Germinal center (tissue), 1 donor: ENCODE measurements at regions not wholly inside any gene's neighbourhood (a gene's known extent, or its start where the extent isn't known, plus 50 kb on each side); places are given as distances from the start of the nearest gene placed in this dataset.
"Not testable (repeated sequence)": the region's sequence is repeated elsewhere in the genome, so short reads cannot be mapped to it uniquely, and the experiment has no call there.

Source experiments
- DNase-seq: peaks from one replicate; pipeline ENCODE4 v3.0.0; 2012; ENCODE audit warnings: mixed read lengths, low spot score

DNA sequence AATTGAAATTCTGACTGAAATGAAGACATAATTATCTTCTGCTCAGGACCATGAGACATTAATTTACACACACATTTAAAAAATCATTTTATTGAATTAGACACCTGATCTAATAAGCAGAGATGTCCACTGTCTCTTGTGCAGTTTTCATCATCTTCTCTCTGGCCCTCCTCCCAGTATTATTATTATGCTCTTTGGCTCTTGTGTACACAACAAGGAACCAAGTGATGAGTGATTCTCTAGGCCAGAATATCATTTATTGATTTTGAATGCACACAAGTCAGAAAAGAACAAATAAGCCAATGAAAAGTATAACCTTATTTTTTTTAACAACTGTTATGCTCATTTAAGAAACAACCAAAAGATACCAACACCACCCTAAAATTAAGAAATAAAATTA is 244.7 kb upstream of the KRR1 start:
- no peak for DNase-seq

GRCh38 chr12:75754698-75755097 is 243.3 kb upstream of the KRR1 start:
- DNase-seq = no peak

GRCh38 chr12:75754141-75754540 is 242.7 kb upstream of the KRR1 start:
- no peak for DNase-seq

GRCh38 chr12:75751769-75752471 is 240.5 kb upstream of the KRR1 start:
- no peak for DNase-seq

DNA sequence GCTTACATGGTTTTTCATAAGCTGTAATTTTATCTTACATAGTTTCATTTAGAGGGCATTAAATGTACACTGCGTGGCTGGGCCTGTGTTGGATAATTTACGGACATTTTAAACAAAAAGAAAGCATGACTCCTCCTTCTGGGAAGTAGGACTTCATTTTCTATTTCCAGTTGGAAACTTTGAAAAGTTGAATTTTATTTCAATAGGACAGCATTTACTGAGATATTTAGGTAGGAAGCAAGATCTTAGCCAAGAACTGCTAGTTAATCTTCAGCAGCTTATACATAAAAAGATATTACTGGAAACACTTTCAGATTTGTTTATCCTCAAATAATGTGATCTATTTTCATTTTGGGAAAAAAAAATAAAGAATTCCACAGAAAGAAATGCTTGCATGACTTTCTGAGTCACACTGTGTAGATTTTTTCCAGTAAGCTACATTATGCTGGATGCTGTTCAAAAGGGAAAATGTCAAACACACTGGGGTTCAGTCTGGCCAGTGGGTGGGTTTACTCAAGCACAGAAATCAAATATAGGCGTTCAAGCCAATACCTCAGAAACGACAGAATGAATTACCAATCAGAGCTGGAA is 239.4 kb upstream of the KRR1 start:
- no peak for DNase-seq

DNA sequence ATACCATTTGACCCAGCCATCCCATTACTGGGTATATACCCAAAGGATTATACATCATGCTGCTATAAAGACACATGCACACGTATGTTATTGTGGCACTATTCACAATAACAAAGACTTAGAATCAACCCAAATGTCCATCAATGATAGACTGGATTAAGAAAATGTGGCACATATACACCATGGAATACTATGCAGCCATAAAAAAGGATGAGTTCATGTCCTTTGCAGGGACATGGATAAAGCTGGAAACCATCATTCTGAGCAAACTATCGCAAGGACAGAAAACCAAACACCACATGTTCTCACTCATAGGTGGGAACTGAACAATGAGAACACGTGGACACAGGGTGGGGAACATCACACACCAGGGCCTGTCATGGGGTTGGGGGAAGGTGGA is 237.6 kb upstream of the KRR1 start:
- not testable (repeated sequence) for DNase-seq

DNA sequence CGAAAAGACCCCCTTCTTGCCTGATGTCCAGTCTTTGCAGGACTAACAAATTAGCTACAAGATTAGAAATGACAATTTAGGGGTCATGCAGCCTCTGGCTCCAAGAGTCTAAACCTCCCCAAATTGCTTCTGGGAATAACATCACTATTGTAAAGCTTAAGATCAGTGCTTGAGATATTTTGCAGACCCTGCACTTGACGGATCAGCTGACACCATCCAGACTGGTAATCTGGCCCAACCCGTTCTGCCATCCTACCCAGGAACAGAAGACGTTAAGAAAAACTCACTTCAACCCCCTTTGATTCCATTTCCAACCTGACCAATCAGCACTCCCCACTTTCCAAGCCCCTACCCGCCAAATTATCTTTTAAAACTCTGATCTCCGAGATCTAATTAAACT is 236.7 kb upstream of the KRR1 start:
- no peak for DNase-seq

DNA sequence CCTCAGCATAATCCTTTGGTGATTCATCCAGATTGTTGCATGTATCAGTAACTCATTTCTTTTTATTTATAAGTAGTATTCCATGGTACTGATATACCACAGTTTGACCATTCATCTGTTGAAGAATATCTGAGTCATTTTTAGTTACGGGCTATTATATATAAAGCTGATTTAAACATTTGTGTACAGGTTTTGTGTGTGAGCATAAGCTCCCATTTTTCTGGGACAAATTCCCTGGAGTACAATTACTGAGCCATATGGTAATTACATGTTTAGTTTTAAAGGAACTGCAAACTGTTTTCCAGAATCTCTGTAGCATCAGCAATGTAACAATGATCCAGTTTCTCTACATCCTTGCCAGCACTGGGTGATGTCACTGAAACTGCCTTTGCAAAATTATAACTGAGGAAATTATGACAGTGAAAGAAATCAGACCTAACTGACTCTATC is 236.2 kb upstream of the KRR1 start:
- DNase-seq = no peak

DNA sequence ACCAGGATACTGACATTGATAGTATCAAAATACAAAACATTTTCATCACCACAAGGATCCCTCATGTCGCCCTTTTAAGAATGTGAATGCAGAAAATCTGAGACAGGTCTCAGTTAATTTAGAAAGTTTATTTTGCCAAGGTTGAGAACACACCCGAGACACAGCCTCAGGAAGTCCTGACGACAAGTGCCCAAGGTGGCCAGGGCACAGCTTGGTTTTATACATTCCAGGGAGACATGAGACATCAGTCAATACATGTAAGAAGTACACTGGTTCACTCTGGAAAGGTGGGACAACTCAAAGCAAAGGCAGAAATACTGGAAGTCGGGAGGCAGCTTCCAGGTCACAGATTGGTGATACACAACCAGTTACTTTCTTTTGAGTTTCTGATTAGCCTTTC is 235.2 kb upstream of the KRR1 start:
- DNase-seq = no peak

DNA sequence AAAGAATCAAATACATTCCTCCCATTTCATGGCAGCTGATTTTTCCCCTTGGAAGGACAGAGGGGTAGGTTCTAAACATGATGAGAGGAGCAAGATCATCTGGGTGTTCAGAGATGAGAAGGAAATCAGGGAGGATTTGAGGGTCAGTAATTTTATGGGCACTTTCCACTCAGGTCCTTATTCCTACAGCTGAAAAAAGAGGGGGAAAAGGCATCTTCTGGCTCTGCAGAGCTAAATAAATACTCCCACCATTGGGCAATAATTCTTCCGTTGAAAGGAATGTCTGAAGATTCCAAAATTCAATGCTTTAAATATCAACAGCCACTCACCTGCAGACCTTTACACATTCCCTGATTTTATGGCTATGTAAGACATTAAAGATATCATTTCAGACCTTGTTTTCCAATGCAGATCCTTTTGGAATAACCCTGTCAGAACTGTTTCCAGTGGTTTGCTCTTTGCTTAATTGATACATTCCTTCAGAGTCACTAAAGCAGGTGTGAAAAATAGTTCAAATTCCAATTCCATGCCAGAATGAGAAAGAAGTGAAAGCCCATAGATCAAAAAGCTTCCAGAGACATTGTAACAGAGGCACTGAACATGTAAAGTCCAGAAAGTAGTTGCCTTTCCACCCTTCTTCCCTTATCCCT is 233.3 kb upstream of the KRR1 start:
- no peak for DNase-seq

- DNase-seq = no peak
These were observed 231.6 kb upstream of the KRR1 start for GRCh38 chr12:75742961-75743360.

GRCh38 chr12:75742048-75742447 is 230.6 kb upstream of the KRR1 start:
- DNase-seq = no peak

DNA sequence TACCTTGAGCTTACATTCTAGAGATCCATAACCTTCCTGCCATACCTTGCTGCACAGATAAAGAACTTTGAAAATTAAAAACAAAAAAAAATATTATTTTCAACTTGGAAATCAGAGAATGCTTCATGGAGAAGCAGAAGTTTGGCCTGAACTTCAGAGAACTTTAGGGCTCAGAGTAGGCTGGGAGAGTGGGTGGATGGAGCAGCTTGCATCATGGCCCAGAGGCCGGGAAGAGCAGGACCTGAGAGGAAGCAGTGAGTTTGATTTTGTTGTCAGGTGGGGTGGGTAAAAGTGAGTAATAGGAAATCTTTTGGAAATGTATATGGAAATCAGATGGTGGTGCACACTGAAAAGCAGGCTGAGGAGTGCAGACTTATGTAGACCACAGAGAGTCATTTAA is 228.5 kb upstream of the KRR1 start:
- DNase-seq = no peak

- DNase-seq = not testable (repeated sequence)
These were observed 227.7 kb upstream of the KRR1 start for GRCh38 chr12:75739098-75739497.

DNA sequence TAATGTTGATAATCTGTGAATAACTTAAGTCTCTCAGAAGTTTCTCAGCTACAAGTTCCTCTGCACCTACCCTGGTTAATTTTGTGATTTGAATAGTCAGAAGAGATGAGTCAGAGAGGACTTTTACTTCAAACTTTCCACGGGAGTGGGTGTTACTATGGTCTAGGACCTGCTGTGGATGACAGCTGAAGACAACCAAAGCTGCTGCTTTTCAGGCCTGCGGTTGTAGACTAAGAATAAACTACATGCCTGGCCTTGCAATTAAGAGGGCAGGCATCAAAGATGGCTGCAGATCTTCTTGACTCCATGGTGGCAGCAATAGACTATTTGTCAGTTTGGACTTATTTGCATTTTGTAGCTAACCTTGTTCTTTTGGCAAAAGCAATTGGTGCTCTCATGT is 227.1 kb upstream of the KRR1 start:
- no peak for DNase-seq

DNA sequence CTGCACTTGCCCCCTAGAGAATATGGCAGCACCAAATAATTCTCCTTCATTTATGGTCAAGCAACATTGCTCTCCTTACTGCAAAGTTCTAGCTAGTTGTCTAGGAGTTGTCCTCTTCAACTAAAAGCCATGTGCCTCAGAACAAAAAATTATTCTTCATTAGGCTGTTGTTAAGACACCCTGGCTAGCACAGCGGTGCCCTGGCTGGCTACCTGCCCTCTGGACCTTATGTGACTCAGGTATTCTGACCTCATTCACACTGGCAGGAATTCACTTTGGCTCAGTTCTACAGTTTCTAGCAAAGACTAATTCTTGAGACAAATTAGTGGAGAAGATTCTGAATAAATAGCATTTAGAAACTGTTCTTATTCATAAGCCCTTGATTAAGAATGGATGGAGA is 224.4 kb upstream of the KRR1 start:
- no peak for DNase-seq

DNA sequence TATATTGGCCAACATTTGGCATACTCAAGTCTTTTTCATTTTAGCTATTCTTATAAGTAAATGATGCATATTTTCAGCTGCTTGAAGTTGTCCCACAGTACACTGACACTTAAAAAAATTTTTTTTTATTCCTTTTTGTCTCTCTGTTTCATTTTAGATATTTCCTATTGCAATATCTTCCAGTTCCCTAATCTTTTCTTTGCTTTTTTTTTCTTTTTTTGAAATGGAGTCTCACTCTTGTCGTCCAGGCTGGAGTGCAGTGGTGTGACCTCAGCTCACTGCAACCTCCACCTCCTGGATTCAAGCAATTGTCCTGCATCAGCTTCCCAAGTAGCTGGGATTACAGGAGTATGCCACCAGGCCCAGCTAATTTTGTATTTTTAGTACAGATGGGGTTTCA is 217.4 kb upstream of the KRR1 start:
- no peak for DNase-seq

- DNase-seq = no peak
These were observed 216.2 kb upstream of the KRR1 start for GRCh38 chr12:75727577-75727976.

GRCh38 chr12:75725521-75726111 is 214.2 kb upstream of the KRR1 start:
- DNase-seq = no peak

DNA sequence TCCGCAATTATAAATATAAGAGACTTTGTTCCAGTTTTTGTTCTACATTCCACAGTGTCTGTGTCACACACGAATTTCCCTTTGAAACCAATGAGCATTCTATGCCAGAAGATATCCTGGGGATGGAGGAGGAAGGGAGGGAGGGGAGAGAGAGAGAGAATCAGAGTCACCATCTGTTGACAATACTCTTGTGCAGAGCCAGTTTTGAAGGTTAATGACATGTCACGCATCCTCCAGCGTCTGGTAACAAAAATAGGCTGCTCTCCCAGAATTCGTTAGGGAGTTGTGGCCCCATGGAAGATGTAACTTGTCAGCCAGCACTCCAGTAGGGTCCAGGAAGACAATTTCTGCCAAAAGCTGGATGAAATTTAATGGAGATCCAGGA is 213.5 kb upstream of the KRR1 start:
- DNase-seq = no peak

GRCh38 chr12:75724307-75724927 is 213.0 kb upstream of the KRR1 start:
- DNase-seq = no peak

DNA sequence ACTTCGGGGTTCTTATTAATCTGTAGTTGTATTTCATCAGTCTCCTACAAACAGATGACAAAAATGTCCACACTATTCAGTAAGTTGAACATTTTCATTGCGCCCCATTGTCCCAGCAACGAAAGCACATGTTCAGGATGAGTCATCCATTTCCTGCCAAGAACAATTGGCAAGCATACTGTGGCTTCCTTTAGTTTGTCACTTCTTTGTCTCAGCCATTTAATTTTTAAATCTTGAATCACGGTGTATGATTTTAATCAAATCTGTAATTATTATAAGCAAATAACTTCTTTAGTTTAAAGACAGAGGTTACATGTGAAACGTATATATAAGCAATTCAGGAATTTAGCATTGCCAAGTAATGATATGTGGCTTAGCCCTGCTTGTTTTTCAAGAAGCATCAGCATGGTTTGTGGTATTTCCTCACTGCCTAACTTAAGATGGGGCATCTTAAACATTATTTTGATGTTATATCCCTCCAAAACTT is 211.3 kb upstream of the KRR1 start:
- no peak for DNase-seq

GRCh38 chr12:75721796-75722195 is 210.4 kb upstream of the KRR1 start:
- no peak for DNase-seq
